CD4-positive, alpha-beta T cell treated with Interleukin-6 for 4 hours (primary cell): ENCODE measurements at regions not wholly inside any gene's neighbourhood (a gene's known extent, or its start where the extent isn't known, plus 50 kb on each side); places are given as distances from the start of the nearest gene placed in this dataset.
A peak's percentile ranks its signal among the peaks of the same experiment; 100 is the strongest.
"Not testable (repeated sequence)": the region's sequence is repeated elsewhere in the genome, so short reads cannot be mapped to it uniquely, and the experiment has no call there.

Source experiments
- DNase-seq: peaks from one replicate; pipeline ENCODE4 v3.0.0-alpha.2; 2020; ENCODE audit warnings: mixed read lengths

- no peak for DNase-seq
Measured at GRCh38 chr9:94033383-94033782, 50.9 kb upstream of the PTPDC1 start.

- DNase-seq: no peak
Measured at GRCh38 chr9:94031946-94032345, 52.3 kb upstream of the PTPDC1 start.

- DNase-seq: no peak
Measured at GRCh38 chr9:94031380-94031779, 52.9 kb upstream of the PTPDC1 start.

GRCh38 chr9:94030318-94031179 lies 53.7 kb upstream of the PTPDC1 start:
- DNase-seq: peak; percentile 80

- DNase-seq: no peak
Measured at GRCh38 chr9:94029932-94030317, 54.3 kb upstream of the PTPDC1 start.

GRCh38 chr9:94026816-94027215 lies 57.4 kb upstream of the PTPDC1 start:
- DNase-seq: no peak

- DNase-seq: not testable (repeated sequence)
Measured at GRCh38 chr9:94022476-94022875, 61.8 kb upstream of the PTPDC1 start.

- DNase-seq: not testable (repeated sequence)
Measured at GRCh38 chr9:94020836-94021235, 63.4 kb upstream of the PTPDC1 start.

- DNase-seq: no peak
Measured at GRCh38 chr9:94018628-94019027, 63.5 kb upstream of the BARX1 start.

- DNase-seq: no peak
Measured at GRCh38 chr9:94017939-94018531, 62.9 kb upstream of the BARX1 start.

GRCh38 chr9:94016744-94017143 lies 61.6 kb upstream of the BARX1 start:
- DNase-seq: no peak

- no peak for DNase-seq
Measured at GRCh38 chr9:94014920-94015319, 59.8 kb upstream of the BARX1 start.

- DNase-seq: no peak
Measured at GRCh38 chr9:94014066-94014654, 59.0 kb upstream of the BARX1 start.

- peak; percentile 42 for DNase-seq
Measured at GRCh38 chr9:94010980-94011533, 55.9 kb upstream of the BARX1 start.

- no peak for DNase-seq
Measured at GRCh38 chr9:94005272-94005901, 50.2 kb upstream of the BARX1 start.
